GM23338 (cell line): ENCODE measurements at regions not wholly inside any gene's neighbourhood (a gene's known extent, or its start where the extent isn't known, plus 50 kb on each side); places are given as distances from the start of the nearest gene placed in this dataset.

Experiments
- ATAC-seq: fragments of 200-7000 bp; cut with Tn5 transposase; 3 replicates; pipeline ENCODE4 v1.9.1; 2020
- DNase-seq: peaks from one replicate; pipeline ENCODE4 v3.0.0-alpha.2; 2015; ENCODE audit warnings: low spot score
- H2AFZ ChIP-seq: fragments of 200-600 bp; sonication (generic); 2 replicates; pipeline ENCODE4 v1.8.0; 2016; ENCODE audit warnings: antibody characterized with exemption, mild to moderate bottlenecking, moderate library complexity
- H3F3A ChIP-seq: fragments of 200-600 bp; sonication (generic); replicated peaks from 2 replicates; pipeline ENCODE4 v1.8.0; 2017; ENCODE audit warnings: antibody characterized with exemption, mixed run types, low read depth
- H3K27ac ChIP-seq: fragments of 200-600 bp; sonication (generic); 2 replicates; pipeline ENCODE4 v1.6.1; 2016; ENCODE audit warnings: low read depth
- H3K27me3 ChIP-seq: fragments of 200-600 bp; sonication (generic); 2 replicates; pipeline ENCODE4 v1.8.0; 2016; ENCODE audit warnings: mild to moderate bottlenecking, mixed run types, moderate library complexity; ENCODE audit not compliant: insufficient read depth
- H3K36me3 ChIP-seq: fragments of 200-600 bp; sonication (generic); 2 replicates; pipeline ENCODE4 v1.8.0; 2016; ENCODE audit warnings: mild to moderate bottlenecking; ENCODE audit not compliant: insufficient read depth
- H3K4me1 ChIP-seq: fragments of 200-600 bp; sonication (generic); 2 replicates; pipeline ENCODE4 v1.8.0; 2016; ENCODE audit warnings: mild to moderate bottlenecking, moderate library complexity; ENCODE audit not compliant: insufficient read depth
- H3K4me2 ChIP-seq: fragments of 200-600 bp; sonication (generic); 2 replicates; pipeline ENCODE4 v1.7.1; 2017; ENCODE audit warnings: mixed run types
- H3K4me3 ChIP-seq: fragments of 200-600 bp; sonication (generic); 2 replicates; pipeline ENCODE4 v1.6.1; 2016; ENCODE audit warnings: mixed run types
- H3K79me2 ChIP-seq: fragments of 200-600 bp; sonication (generic); replicated peaks from 2 replicates; pipeline ENCODE4 v1.8.0; 2017; ENCODE audit warnings: mild to moderate bottlenecking; ENCODE audit not compliant: insufficient read depth
- H3K9me2 ChIP-seq: fragments of 200-600 bp; sonication (generic); 2 replicates; pipeline ENCODE4 v1.8.0; 2017; ENCODE audit not compliant: insufficient read depth
- H4K20me1 ChIP-seq: fragments of 200-600 bp; sonication (generic); replicated peaks from 2 replicates; pipeline ENCODE4 v1.8.0; 2017; ENCODE audit warnings: mild to moderate bottlenecking; ENCODE audit not compliant: insufficient read depth
- H3K27ac Mint-ChIP-seq: 2 replicates; pipeline ENCODE4 v1.8.0; 2020; ENCODE audit warnings: inconsistent platforms, mild to moderate bottlenecking, moderate library complexity, mixed read lengths
- H3K27me3 Mint-ChIP-seq: 3 replicates; pipeline ENCODE4 v1.8.0; 2022; ENCODE audit warnings: low read depth, mild to moderate bottlenecking, moderate library complexity, mixed read lengths, inconsistent platforms; ENCODE audit not compliant: insufficient read depth, poor library complexity
- H3K36me3 Mint-ChIP-seq: 3 replicates; pipeline ENCODE4 v1.8.0; 2021; ENCODE audit warnings: low read depth, mild to moderate bottlenecking, inconsistent platforms, moderate library complexity, mixed read lengths
- H3K4me1 Mint-ChIP-seq: 3 replicates; pipeline ENCODE4 v1.8.0; 2020; ENCODE audit warnings: mild to moderate bottlenecking, inconsistent platforms, mixed read lengths
- H3K4me3 Mint-ChIP-seq: 3 replicates; pipeline ENCODE4 v1.8.0; 2021; ENCODE audit warnings: moderate library complexity, mild to moderate bottlenecking, inconsistent platforms, mixed read lengths
- H3K9me3 Mint-ChIP-seq: 3 replicates; pipeline ENCODE4 v1.8.0; 2020; ENCODE audit warnings: moderate library complexity, mild to moderate bottlenecking, inconsistent platforms, mixed read lengths
- CREB1 ChIP-seq: fragments of 250-450 bp; sonication (Bioruptor Pico); IDR thresholded peaks from 2 replicates; pipeline ENCODE4 v1.5.0; 2020; ENCODE audit warnings: low read depth, mild to moderate bottlenecking, moderate library complexity
- ETS1 ChIP-seq: IDR thresholded peaks from 2 replicates; pipeline ENCODE4 v1.6.1; 2016; ENCODE audit warnings: antibody characterized with exemption
- EZH2 ChIP-seq: fragments of 200-600 bp; sonication (generic); IDR thresholded peaks from one replicate; pipeline ENCODE4 v1.8.0; 2017; ENCODE audit warnings: antibody characterized with exemption, mild to moderate bottlenecking, low read depth; ENCODE audit not compliant: unreplicated experiment
- EZH2phosphoT487 ChIP-seq: fragments of 200-600 bp; sonication (generic); IDR thresholded peaks from one replicate; pipeline ENCODE4 v1.8.1; 2018; ENCODE audit warnings: antibody characterized with exemption; ENCODE audit not compliant: unreplicated experiment
- JUNB ChIP-seq: IDR thresholded peaks from one replicate; pipeline ENCODE4 v1.6.1; 2016; ENCODE audit warnings: antibody characterized with exemption; ENCODE audit not compliant: unreplicated experiment
- NANOG ChIP-seq: IDR thresholded peaks from 2 replicates; pipeline ENCODE4 v1.6.1; 2016; ENCODE audit warnings: antibody characterized with exemption, borderline replicate concordance
- REST ChIP-seq: IDR thresholded peaks from one replicate; pipeline ENCODE4 v1.6.1; 2018; ENCODE audit warnings: antibody characterized with exemption; ENCODE audit not compliant: unreplicated experiment
- ZNF114 ChIP-seq: fragments of 250-450 bp; sonication (Bioruptor Pico); IDR thresholded peaks from 2 replicates; pipeline ENCODE4 v1.5.0; 2020; ENCODE audit warnings: mild to moderate bottlenecking, moderate library complexity
- ZNF331 ChIP-seq: fragments of 250-450 bp; sonication (Bioruptor Pico); IDR thresholded peaks from 2 replicates; pipeline ENCODE4 v1.5.0; 2020; ENCODE audit warnings: low read depth, mild to moderate bottlenecking, moderate library complexity
- ZNF462 ChIP-seq: fragments of 250-450 bp; sonication (Bioruptor Pico); IDR thresholded peaks from 2 replicates; pipeline ENCODE4 v1.5.0; 2020; ENCODE audit warnings: mild to moderate bottlenecking, moderate library complexity

DNA sequence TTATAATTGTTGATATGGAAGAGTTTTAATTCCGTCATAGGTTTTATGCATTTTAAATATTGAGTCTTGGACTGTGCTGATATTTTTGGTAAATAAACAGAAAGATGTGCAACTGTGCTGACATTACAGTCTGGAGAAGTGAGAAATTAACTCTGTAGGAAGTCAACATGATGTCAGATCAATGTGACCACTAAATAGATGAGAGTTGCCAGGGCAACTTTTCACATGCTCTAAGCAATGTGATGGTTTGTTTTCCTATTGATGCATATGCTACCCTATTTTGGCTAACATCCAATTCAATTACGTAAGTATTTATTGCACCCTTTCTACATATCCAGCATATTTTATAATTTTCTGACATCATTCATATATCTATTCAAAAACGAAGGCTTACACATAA, 1109.3 kb downstream of the TSN start (continued):
- TF ChIP-seq CREB1 (CRISPR knock-in tag) = no peak

- TF ChIP-seq ZNF331 (CRISPR knock-in tag) (no peak), ETS1 (no peak), REST (no peak), ZNF462 (no peak), JUNB (no peak), EZH2phosphoT487 (no peak), CREB1 (CRISPR knock-in tag) (no peak), NANOG (no peak), ZNF114 (CRISPR knock-in tag) (no peak), EZH2 (no peak)
- Histone ChIP-seq H3K9me2 (no peaks in the 10 kb centered on the region), H3K36me3 (no peaks in the 10 kb centered on the region), H3K27me3 (no peaks in the 10 kb centered on the region), H3K4me3 (no peak overlapping the region), H3K27ac (no peak overlapping the region), H3K4me2 (no peak overlapping the region), H3F3A (no peaks in the 10 kb centered on the region), H2AFZ (no peak overlapping the region), H3K79me2 (no peaks in the 10 kb centered on the region), H4K20me1 (no peaks in the 10 kb centered on the region), H3K4me1 (no peaks in the 10 kb centered on the region)
- H3K36me3 Mint-ChIP-seq = no peaks in the 10 kb centered on the region; the same call in 2 of the 3 replicates
- H3K27me3 Mint-ChIP-seq = no peaks in the 10 kb centered on the region
- H3K27ac Mint-ChIP-seq = no peak overlapping the region
- DNase-seq = no peak
- H3K4me1 Mint-ChIP-seq = peaks cover 2% of the 10 kb centered on the region; the same call in 2 of the 3 replicates
- no peaks in the 10 kb centered on the region for H3K9me3 Mint-ChIP-seq
- ATAC-seq = no peak
- H3K4me3 Mint-ChIP-seq = no peak overlapping the region
Measured at GRCh38 chr2:122866095-122866494, 1110.6 kb downstream of the TSN start.
